Activated naive CD8-positive, alpha-beta T cell treated with anti-CD3 and anti-CD28 coated beads, Interleukin-2, amount 50 U/mL, for 16 hours (primary cell): ENCODE measurements at regions not wholly inside any gene's neighbourhood (a gene's known extent, or its start where the extent isn't known, plus 50 kb on each side); places are given as distances from the start of the nearest gene placed in this dataset.
"Not testable (repeated sequence)": the region's sequence is repeated elsewhere in the genome, so short reads cannot be mapped to it uniquely, and the experiment has no call there.

Experiments used
- DNase-seq: peaks from one replicate; pipeline ENCODE4 v3.0.0-alpha.2; 2020; ENCODE audit warnings: low read depth, low spot score

DNA sequence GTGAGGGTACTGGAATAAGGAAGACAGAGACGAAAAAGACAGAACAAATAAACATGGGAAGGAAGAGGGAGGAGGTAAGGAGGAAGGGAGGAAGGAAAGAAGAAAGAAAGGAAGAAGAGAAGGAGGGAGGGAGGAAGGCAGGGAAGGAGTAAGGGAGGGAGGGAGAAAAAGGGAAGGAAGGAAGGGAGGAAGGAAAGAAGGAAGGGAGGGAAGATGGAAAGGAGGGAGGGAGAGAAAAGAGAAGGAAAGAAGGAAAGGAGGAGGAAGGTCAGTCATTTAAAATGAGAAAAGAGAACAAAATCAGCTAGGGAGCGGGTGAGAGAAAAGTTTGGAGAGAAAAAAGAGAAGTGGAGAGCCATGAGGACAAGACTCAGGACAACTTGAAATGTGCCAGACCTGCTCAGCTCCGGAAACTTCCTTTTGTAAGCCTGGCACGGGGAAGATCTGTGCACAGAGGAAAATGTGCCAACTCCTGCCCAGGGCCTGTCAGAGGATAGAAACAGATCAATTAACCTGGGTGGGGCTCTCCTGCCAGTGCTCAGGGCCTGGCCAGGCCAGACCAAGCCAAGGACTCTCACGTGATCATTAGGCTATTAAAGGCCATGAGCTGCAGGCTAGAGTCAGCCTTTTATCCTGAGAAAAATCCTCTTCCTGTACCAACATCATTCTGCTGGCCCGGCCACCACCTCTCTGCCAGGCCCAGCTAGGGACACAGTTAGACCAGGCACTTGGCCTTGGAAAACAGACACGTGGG is 50.1 kb upstream of the BCL6 start:
- no peak for DNase-seq

- DNase-seq = no peak
Measured at GRCh38 chr3:187798126-187798525, 52.9 kb upstream of the BCL6 start.

DNA sequence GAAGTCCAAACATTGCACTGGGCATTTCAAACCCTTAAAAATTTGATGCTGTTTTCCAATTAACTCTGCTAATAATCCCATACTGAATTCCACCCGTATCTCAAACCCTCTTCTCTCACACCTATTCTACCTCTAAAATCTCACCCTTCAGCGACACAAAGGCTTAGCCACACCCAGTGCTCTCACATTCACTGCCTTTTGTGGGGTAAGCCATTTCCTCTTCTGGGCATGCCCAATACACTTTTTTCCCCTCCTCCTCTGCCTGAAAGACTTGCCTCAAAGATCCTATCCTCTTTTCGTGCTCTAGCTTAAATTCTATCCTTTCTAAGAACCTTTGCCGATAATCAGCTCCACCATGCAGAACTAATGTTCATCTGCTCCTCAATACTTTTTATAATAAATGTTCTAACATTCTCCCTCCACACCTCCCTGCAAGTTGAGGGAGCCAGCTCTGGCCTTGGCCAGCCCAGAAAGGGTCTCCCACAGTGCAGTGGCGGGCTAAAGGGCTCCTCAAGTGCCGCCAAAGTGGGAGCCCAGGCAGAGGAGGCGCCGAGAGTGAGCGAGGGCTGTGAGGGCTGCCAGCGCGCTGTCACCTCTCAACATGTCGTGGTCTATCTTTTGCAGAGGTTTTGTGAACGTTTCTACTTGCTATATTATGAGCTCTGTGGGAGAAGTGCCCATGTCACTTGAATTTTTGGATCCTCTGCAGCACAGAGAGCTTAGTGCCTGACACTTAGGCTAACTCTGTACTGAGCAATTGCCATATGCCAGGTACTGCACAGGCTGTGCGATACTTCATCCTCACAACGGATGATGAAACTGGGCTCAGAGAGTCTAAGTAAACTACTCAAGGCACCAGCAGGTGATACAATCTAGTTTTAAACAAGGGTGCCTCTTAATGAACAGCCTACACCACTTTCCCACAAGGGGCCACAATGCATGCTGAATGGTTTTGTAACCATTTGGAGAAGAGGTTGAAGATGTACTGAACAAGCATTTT is 53.6 kb upstream of the BCL6 start:
- no peak for DNase-seq

- no peak for DNase-seq
Measured at GRCh38 chr3:187799942-187800641, 54.8 kb upstream of the BCL6 start.

DNA sequence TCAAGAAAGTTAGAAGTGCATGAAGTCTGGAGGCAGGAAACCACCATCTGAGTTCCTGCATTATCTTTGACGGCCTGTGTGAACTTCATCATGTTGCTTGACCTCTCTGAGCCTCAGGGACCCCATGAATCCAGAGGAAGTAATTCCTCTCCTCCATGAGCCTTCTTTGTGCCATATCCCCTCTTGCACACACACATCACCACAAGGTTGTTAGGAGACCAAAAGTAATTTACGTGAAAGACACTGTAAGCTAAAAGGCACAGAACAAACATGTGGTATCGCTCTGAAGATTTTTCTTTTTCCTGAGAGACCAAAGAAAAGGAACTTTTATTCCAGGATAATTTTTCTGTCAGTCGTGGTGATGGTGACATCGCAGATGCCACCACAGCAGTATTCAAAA is 55.9 kb upstream of the BCL6 start:
- DNase-seq = no peak

GRCh38 chr3:187802203-187802927 is 57.1 kb upstream of the BCL6 start:
- DNase-seq = no peak

DNA sequence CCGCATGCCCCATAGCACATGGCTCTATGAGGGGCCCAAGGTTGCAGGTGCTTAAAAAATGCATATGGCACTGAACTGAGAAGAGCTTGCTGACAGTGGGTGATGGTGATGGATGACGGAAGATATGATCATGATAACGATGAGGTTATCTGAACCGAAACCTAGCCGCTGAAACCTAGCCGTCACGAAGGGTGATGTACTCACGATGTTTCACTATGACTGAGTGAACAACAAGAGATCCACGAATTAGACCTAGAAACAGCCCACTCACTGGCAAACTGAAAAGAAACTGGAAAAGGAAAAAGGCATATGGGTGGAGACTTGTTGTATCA is 57.6 kb upstream of the BCL6 start:
- no peak for DNase-seq

DNA sequence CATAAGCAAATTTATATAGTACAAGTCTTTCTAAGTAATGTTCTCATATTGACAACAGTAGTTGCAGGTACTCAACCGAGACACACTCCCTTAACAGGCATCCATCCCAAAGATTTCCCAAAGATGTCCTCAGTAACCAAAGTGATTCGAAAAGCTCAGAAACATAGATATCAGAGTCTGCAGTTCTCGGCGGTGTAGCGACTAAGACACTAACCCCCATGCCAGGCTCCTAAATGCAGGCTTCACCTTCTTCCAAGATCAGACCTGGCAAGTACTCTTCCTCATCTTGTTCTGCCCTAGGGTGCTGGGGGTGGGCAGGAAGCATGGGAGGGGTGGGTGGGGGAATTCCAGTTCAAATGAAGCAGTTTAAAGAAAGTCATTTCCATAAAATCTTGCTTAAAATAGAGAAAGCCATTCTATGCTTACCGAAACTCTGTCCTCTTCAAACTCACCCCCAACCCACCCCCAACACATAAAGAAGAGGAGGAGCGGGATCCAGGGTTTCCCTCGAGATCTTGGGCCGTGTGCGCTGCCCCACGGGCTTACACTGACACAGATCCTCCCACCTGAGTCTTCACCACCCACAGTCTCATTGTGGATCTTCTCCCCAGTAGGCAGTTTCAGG is 59.0 kb upstream of the BCL6 start:
- no peak for DNase-seq

GRCh38 chr3:187804745-187805121 is 59.5 kb upstream of the BCL6 start:
- DNase-seq = no peak

GRCh38 chr3:187805774-187806173 is 60.5 kb upstream of the BCL6 start:
- DNase-seq = no peak

DNA sequence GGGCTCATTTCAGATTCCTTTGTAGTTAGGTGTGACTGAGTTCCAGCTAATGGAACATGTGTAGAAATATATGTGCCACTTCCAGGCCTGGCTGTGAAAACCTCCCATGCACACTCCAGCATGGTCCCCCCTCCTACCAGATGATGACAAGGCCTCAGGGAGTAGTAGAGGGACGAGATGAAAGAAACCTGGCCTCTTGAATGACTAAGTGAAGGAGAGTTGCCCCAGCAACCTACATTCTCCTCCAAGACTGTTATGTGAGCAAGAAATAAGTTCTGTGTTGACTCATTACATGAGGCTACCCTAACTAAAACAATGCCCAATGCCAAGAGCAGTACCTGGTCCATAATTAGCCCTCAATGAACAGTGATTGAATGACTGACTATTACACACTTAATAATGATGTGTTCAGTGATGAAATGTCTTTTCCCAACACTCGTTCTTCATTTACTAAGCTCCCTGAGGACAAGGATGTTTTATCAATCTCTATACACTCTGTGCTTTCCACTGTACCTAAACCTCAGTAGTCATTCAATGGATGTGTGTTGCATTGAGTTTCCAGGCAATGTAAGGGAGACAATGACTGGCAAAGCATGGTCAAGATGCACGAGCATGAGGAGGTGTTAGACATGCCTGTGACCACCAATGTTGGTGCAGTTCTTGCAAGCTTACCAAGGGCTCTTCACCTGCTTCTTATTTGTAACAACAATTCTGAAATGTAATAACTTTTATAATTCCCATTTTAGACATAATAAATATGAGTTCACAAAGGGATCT is 62.0 kb upstream of the BCL6 start:
- DNase-seq = no peak

DNA sequence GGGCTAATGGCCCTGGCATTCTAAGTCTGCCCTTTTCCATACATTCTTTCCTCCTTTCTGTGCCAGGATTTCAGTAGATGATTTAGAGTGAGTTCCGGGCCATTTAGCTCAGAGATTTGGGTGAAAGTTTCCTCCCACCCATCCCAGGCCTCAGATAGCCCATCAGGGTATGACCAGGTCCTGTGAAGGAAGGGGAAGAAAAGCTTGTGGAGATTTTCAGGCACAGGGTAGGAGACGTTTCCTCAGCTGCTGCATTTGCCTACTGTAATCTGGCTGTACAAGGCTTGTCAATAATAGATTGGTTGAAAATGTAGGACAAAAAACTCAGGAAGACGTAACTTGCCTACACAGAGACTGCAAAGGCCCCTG is 63.2 kb upstream of the BCL6 start:
- no peak for DNase-seq

DNA sequence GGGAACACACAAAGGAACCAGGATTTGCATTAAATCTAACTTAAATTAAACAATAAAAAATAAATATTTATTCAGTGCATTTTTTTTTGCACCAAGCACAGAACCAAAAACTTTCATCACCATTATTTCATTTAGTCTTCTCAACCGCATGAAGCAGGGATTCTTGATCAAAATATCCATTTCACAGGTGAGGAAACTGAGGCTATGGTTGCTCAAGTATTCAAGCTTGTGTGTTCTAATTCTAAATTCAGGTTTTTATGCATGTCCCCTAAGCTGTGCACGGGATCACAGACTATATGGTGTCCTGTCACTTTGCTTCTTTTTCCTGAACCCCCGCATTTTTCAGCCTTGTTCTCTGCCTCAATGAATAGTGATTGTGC is 64.3 kb upstream of the BCL6 start:
- no peak for DNase-seq

DNA sequence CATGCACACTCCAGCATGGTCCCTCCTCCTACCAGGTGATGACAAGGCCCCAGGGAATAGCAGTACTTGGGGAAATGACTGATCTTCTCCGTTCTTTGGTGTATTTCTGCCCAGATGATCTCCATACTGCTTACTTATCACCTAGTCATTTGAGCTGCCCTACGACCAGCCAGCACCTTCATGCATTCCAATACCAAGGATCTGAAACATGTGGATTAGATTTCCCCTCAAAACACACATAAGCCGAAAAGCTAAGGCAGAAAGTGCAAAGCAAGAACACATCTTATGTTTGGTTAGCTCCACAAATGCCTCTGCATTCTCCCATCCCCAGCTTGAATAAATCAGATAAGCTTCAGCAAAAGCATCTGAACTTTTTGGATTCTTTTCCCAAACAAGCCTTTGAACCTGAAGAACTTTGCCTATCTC is 64.8 kb upstream of the BCL6 start:
- no peak for DNase-seq

DNA sequence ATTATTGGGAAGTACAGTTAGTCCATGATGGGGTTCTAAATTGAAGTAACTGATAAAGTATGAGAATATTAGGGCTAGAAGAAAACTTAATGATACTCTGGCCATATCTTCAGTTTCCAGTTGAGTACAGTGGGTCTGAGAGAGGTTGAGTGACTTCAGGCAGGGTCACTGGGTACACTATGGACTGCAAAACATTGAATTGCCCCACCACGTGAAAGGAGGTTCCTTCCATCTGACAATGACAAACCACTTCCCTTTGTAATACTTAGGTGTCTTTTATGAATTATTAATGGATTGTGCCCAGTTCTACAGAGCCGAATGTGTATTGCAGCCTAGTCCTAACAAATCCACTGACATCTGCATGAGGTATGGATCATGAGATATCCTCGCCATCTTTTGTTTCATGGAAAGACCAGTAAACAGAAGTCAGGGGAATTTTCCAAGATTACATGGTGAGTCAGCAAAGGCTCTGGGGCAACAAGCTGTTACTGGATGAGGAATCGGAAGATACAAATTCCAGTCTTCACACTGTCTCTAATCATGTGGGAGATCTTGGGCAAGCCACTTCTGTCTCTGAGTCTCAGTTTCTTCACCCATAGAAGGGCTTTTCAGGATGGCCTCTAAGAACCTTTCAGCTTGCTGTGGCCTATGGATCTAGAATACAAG is 66.5 kb upstream of the BCL6 start:
- DNase-seq = no peak

GRCh38 chr3:187812496-187812895 is 67.2 kb upstream of the BCL6 start:
- DNase-seq = no peak

GRCh38 chr3:187813198-187813597 is 67.9 kb upstream of the BCL6 start:
- no peak for DNase-seq

DNA sequence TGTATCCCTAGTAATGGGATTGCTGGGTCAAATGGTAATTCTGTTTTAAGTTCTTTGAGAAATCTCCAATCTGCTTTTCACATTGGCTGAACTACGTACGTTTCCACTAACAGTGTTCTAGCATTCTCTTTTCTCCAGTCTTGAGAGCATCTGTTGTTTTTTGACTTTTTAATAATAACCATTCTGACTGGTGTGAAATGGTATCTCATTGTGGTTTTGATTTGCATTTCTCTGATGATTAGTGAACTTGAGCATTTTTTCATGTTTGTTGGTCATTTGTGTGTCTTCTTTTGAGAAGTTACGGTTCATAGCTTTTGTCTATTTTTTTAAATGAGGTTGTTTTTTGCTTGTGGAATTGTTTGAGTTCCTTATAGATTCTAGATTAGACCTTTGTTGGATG is 72.5 kb upstream of the BCL6 start:
- not testable (repeated sequence) for DNase-seq

- DNase-seq = no peak
Measured at GRCh38 chr3:187821616-187822317, 76.5 kb upstream of the BCL6 start.
